H1 (cell line): ENCODE measurements at regions not wholly inside any gene's neighbourhood (a gene's known extent, or its start where the extent isn't known, plus 50 kb on each side); places are given as distances from the start of the nearest gene placed in this dataset.

Experiments used
- CTCF ChIA-PET: fragments of 300-600 bp; sonication (Branson Sonifier 250); formaldehyde crosslinking; loops from one replicate; lab custom pipeline; 2021; ENCODE audit not compliant: partially characterized antibody; lab: Charles Lee
- POLR2A ChIA-PET: fragments of 300-600 bp; sonication (Branson Sonifier 250); formaldehyde crosslinking; loops from one replicate; lab custom pipeline; 2021; ENCODE audit warnings: inconsistent platforms; ENCODE audit not compliant: partially characterized antibody; lab: Charles Lee
- DNase-seq, 2 experiments: peaks; one replicate each; pipeline versions ENCODE4 v3.0.0 to v3.0.0-alpha.2; 2010 to 2022; ENCODE audit warnings: low spot score in 2 of 2, low read depth in 1 of 2, mixed read lengths in 1 of 2
- FAIRE-seq: peaks from 2 replicates; lab custom pipeline; 2011; peaks lifted over from hg19 to GRCh38; lab: Jason Lieb, UNC
- H2AFZ ChIP-seq: 2 replicates; pipeline ENCODE4 v1.8.1; 2012; ENCODE audit warnings: low read length, inconsistent platforms
- H2AK5ac ChIP-seq: 2 replicates; pipeline ENCODE4 v1.6.1; 2013; ENCODE audit warnings: low read depth, low read length
- H2BK120ac ChIP-seq: replicated peaks from 2 replicates; pipeline ENCODE3; 2013; ENCODE audit warnings: low read depth, low read length, inconsistent platforms
- H2BK12ac ChIP-seq: 2 replicates; pipeline ENCODE4 v1.6.1; 2013; ENCODE audit warnings: low read depth, low read length
- H2BK15ac ChIP-seq: 2 replicates; pipeline ENCODE4 v1.6.1; 2013; ENCODE audit warnings: low read length
- H2BK20ac ChIP-seq: 2 replicates; pipeline ENCODE4 v1.6.1; 2013; ENCODE audit warnings: low read length
- H2BK5ac ChIP-seq: 2 replicates; pipeline ENCODE4 v1.6.1; 2013; ENCODE audit warnings: low read depth, low read length
- H3K14ac ChIP-seq: 2 replicates; pipeline ENCODE4 v1.6.1; 2013; ENCODE audit warnings: inconsistent platforms; ENCODE audit not compliant: insufficient read length
- H3K18ac ChIP-seq: 2 replicates; pipeline ENCODE4 v1.6.1; 2013; ENCODE audit warnings: low read length; ENCODE audit errors: extremely low read depth
- H3K23ac ChIP-seq: 2 replicates; pipeline ENCODE4 v1.6.1; 2013; ENCODE audit warnings: inconsistent platforms; ENCODE audit not compliant: insufficient read length
- H3K23me2 ChIP-seq: 2 replicates; pipeline ENCODE4 v1.6.1; 2013; ENCODE audit warnings: low read depth, low read length
- H3K27ac ChIP-seq: 2 replicates; pipeline ENCODE4 v1.6.1; 2011; ENCODE audit warnings: low read depth, low read length, inconsistent platforms
- H3K27me3 ChIP-seq, 4 experiments: replicated peaks in 1 of 4; 1 replicate in 1 of 4; 2 replicates in 3 of 4; pipeline versions ENCODE4 v1.6.1 to v1.8.1; 2011 to 2013; ENCODE audit warnings: low read length in 3 of 4, mild to moderate bottlenecking in 3 of 4, inconsistent platforms in 2 of 4, mixed read lengths in 2 of 4, moderate library complexity in 1 of 4; ENCODE audit not compliant: control insufficient read depth in 3 of 4, insufficient read depth in 3 of 4; ENCODE audit errors: extremely low read depth in 1 of 4
- H3K36me3 ChIP-seq, 4 experiments: 2 replicates each; pipeline versions ENCODE4 v1.6.1 to v1.8.1; 2011 to 2013; ENCODE audit warnings: mild to moderate bottlenecking in 4 of 4, low read length in 3 of 4, moderate library complexity in 2 of 4, control low read depth in 1 of 4, inconsistent platforms in 1 of 4; ENCODE audit not compliant: insufficient read depth in 4 of 4, control insufficient read depth in 2 of 4
- H3K4ac ChIP-seq: replicated peaks from 2 replicates; pipeline ENCODE3; 2013; ENCODE audit warnings: low read length, low read depth, mixed read lengths, inconsistent platforms; ENCODE audit not compliant: insufficient read length
- H3K4me1 ChIP-seq, 4 experiments: replicated peaks in 1 of 4; 1 replicate in 1 of 4; 2 replicates in 3 of 4; pipeline versions ENCODE4 v1.6.1 to v1.8.1; 2011 to 2013; ENCODE audit warnings: low read length in 3 of 4, inconsistent platforms in 2 of 4, mixed read lengths in 1 of 4; ENCODE audit not compliant: insufficient read depth in 4 of 4, control insufficient read depth in 3 of 4
- H3K4me2 ChIP-seq, 2 experiments: 2 replicates each; pipeline versions ENCODE4 v1.6.1 to v1.8.1; 2011 to 2013; ENCODE audit warnings: low read depth in 2 of 2, low read length in 2 of 2, control low read depth in 1 of 2, inconsistent platforms in 1 of 2, mild to moderate bottlenecking in 1 of 2; ENCODE audit not compliant: insufficient read depth in 1 of 2
- H3K4me3 ChIP-seq, 4 experiments: fragments of 200-600, 300-600 bp in 1 of 4; sonication (generic), shearing (Covaris generic), sonication (Bioruptor Twin) in 1 of 4; 2 replicates each; pipeline versions ENCODE4 v1.5.1 to v1.8.1; 2011 to 2016; ENCODE audit warnings: low read length in 4 of 4, low read depth in 3 of 4, control low read depth in 2 of 4, inconsistent platforms in 2 of 4, mild to moderate bottlenecking in 2 of 4, mixed read lengths in 1 of 4, moderate library complexity in 1 of 4; ENCODE audit not compliant: insufficient read depth in 2 of 4; ENCODE audit errors: extremely low read depth in 1 of 4
- H3K56ac ChIP-seq: replicated peaks from 2 replicates; pipeline ENCODE3; 2013; ENCODE audit warnings: low read depth, mild to moderate bottlenecking, mixed read lengths, low read length, inconsistent platforms; ENCODE audit not compliant: insufficient read length
- H3K79me1 ChIP-seq: 2 replicates; pipeline ENCODE4 v1.6.1; 2013; ENCODE audit warnings: low read depth, low read length, control low read depth
- H3K79me2 ChIP-seq, 2 experiments: 2 replicates each; pipeline versions ENCODE4 v1.6.1 to v1.8.1; 2012 to 2013; ENCODE audit warnings: low read length in 2 of 2, mild to moderate bottlenecking in 2 of 2, inconsistent platforms in 1 of 2; ENCODE audit not compliant: insufficient read depth in 2 of 2, control insufficient read depth in 1 of 2
- H3K9ac ChIP-seq, 4 experiments: replicated peaks in 1 of 4; 1 replicate in 1 of 4; 2 replicates in 3 of 4; pipeline versions ENCODE4 v1.6.1 to v1.8.1; 2011 to 2013; ENCODE audit warnings: low read depth in 3 of 4, low read length in 3 of 4, control low read depth in 2 of 4, mild to moderate bottlenecking in 2 of 4, moderate library complexity in 2 of 4, inconsistent platforms in 1 of 4; ENCODE audit errors: extremely low read depth in 1 of 4
- H3K9me3 ChIP-seq, 2 experiments: 2 replicates each; pipeline versions ENCODE4 v1.6.1 to v1.8.1; 2012 to 2013; ENCODE audit warnings: mild to moderate bottlenecking in 2 of 2, moderate library complexity in 2 of 2, control low read depth in 1 of 2, inconsistent platforms in 1 of 2, low read depth in 1 of 2, low read length in 1 of 2, mixed read lengths in 1 of 2; ENCODE audit not compliant: insufficient read depth in 2 of 2
- H4K20me1 ChIP-seq, 2 experiments: replicated peaks in 1 of 2; 2 replicates each; pipeline versions ENCODE3 to v1.8.1; 2011 to 2013; ENCODE audit warnings: inconsistent platforms in 2 of 2, low read length in 2 of 2, mild to moderate bottlenecking in 1 of 2; ENCODE audit not compliant: insufficient read depth in 2 of 2, control insufficient read depth in 1 of 2
- H4K5ac ChIP-seq: 2 replicates; pipeline ENCODE4 v1.6.1; 2013; ENCODE audit warnings: low read length, low read depth, mixed read lengths, inconsistent platforms; ENCODE audit not compliant: insufficient read length
- H4K8ac ChIP-seq: 2 replicates; pipeline ENCODE4 v1.8.0; 2013; ENCODE audit warnings: mild to moderate bottlenecking, moderate library complexity, low read length, inconsistent platforms; ENCODE audit not compliant: insufficient read depth; ENCODE audit errors: extremely low read depth
- H4K91ac ChIP-seq: replicated peaks from 2 replicates; pipeline ENCODE3; 2013; ENCODE audit warnings: low read length, mixed read lengths, inconsistent platforms; ENCODE audit not compliant: insufficient read length
- PHF8 ChIP-seq: fragments of 200-600 bp; sonication (generic); conservative IDR thresholded peaks from 2 replicates; pipeline ENCODE4 v1.7.1; 2012; ENCODE audit warnings: low read depth, mild to moderate bottlenecking, inconsistent platforms, low read length, moderate library complexity
- RAD21 ChIP-seq, 2 experiments: IDR thresholded peaks in 1 of 2; conservative IDR thresholded peaks in 1 of 2; 2 replicates each; pipeline ENCODE4 v1.6.1; 2011; ENCODE audit warnings: low read depth in 2 of 2, low read length in 2 of 2, improper control_type of control experiment in 1 of 2, inconsistent platforms in 1 of 2, mild to moderate bottlenecking in 1 of 2, moderate library complexity in 1 of 2
- ZNF274 ChIP-seq: IDR thresholded peaks from 2 replicates; pipeline ENCODE4 v1.7.0; 2012; ENCODE audit warnings: low read length, borderline replicate concordance; ENCODE audit errors: extremely low read depth
- WGBS, 2 experiments: shearing (Covaris generic) in 1 of 2; methylation state at CpG; one replicate each; pipeline versions ENCODE4 v1.1.6 to v1.1.7; 2013 to 2015; ENCODE audit warnings: low lambda C conversion rate in 2 of 2, mixed read lengths in 2 of 2, inconsistent platforms in 1 of 2, low coverage in 1 of 2, missing lambda C conversion rate in 1 of 2; ENCODE audit not compliant: insufficient replicate concordance in 2 of 2, insufficient coverage in 1 of 2, insufficient read length in 1 of 2; ENCODE audit errors: extremely low coverage in 1 of 2, missing lambda C conversion rate in 1 of 2; 5-methylcytosine and 5-hydroxymethylcytosine counted together

DNA sequence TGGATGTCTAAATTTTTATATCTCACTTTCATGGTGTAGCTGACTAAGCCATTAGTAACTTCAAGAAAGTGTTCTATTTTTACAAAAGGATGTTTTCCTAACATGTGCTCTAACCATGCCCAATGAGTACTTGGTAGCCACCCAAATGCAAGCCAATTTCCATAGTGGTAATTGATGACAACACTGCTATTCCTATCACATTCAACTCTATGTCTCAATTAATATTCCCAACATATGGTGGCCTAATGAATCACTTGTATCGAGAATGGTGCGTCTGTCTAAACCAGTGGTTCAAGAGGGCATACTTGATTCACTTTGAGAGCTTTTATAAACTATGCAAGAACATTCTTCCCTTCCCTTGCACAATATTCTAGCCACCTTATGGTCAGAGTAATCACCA lies 112.9 kb upstream of the GPRIN3 start:
- no peak overlapping the region for H3K4me3 ChIP-seq
- CTCF ChIA-PET = interaction anchor here (1.0 to 1.4 kb wide), 2 partner anchors 10 to 160 kb away, joined by 3 read pairs; no protein-coding TSS in a partner anchor
- no peaks in the 10 kb centered on the region for H3K23me2 ChIP-seq
- H2AFZ ChIP-seq = no peak overlapping the region
- H3K9me3 ChIP-seq = no peaks in the 10 kb centered on the region
- 95% methylated on average over 2 of the region's 2 CpGs; no CpG with 5 or more reads in 1 of the 2 experiments for WGBS, 2 experiments
- H4K8ac ChIP-seq = no peak overlapping the region
- H3K79me2 ChIP-seq = no peaks in the 10 kb centered on the region
- no peak overlapping the region for H3K14ac ChIP-seq
- H3K56ac ChIP-seq = no peak overlapping the region
- no peak overlapping the region for H4K5ac ChIP-seq
- H3K36me3 ChIP-seq = no peaks in the 10 kb centered on the region
- H3K4me2 ChIP-seq = no peak overlapping the region
- no peak overlapping the region for H2BK15ac ChIP-seq
- H3K4ac ChIP-seq = no peak overlapping the region
- no peaks in the 10 kb centered on the region for H4K20me1 ChIP-seq
- H2BK20ac ChIP-seq = no peak overlapping the region
- no peaks in the 10 kb centered on the region for H3K79me1 ChIP-seq
- no peak overlapping the region for H2BK12ac ChIP-seq
- H3K23ac ChIP-seq = no peak overlapping the region
- no peak overlapping the region for H4K91ac ChIP-seq
- POLR2A ChIA-PET = no interaction called here
- DNase-seq (no peak), FAIRE-seq (no peak)
- H3K18ac ChIP-seq = no peak overlapping the region
- no peak for TF ChIP-seq RAD21 (IDR thresholded peaks at IDR 0.05 in 1 of 2, conservative IDR thresholded peaks at IDR 0.05 in 1 of 2; ENCODE audit: low read depth in 2 of 2, low read length in 2 of 2)
- TF ChIP-seq ZNF274 = no peak
- no peak for TF ChIP-seq PHF8
- no peak overlapping the region for H2AK5ac ChIP-seq
- H2BK5ac ChIP-seq = no peak overlapping the region
- no peak overlapping the region for H2BK120ac ChIP-seq
- H3K27me3 ChIP-seq = no peaks in the 10 kb centered on the region
- H3K9ac ChIP-seq = no peak overlapping the region
- H3K27ac ChIP-seq = no peak overlapping the region
- peaks cover 0 to 3% (median 1%) of the 10 kb centered on the region in 4 experiments; a peak in 5 of 7 replicates for H3K4me1 ChIP-seq
